Natural killer cell (primary cell): ENCODE measurements at regions not wholly inside any gene's neighbourhood (a gene's known extent, or its start where the extent isn't known, plus 50 kb on each side); places are given as distances from the start of the nearest gene placed in this dataset.

ENCODE experiments used
- ATAC-seq, 3 donors: fragments of 150-1000 bp in 2 of 3; fragments of 200-7000 bp in 1 of 3; cut with Tn5 transposase; 1 replicate in 1 of 3; 2 replicates in 2 of 3; pipeline ENCODE4 v1.10.0; 2021; ENCODE audit warnings: mild to moderate bottlenecking in 2 of 3, moderate library complexity in 2 of 3
- DNase-seq, 2 donors: peaks; one replicate each; pipeline versions ENCODE4 v3.0.0 to v3.0.0-alpha.2; 2013 to 2021; ENCODE audit warnings: mixed read lengths in 1 of 2
- H3K27ac ChIP-seq: one replicate; pipeline ENCODE4 v1.5.1; 2013; ENCODE audit warnings: mild to moderate bottlenecking, low read length
- H3K27me3 ChIP-seq: one replicate; pipeline ENCODE4 v1.6.1; 2013; ENCODE audit warnings: low read length; ENCODE audit not compliant: control insufficient read depth, insufficient read depth
- H3K36me3 ChIP-seq: one replicate; pipeline ENCODE4 v1.6.1; 2013; ENCODE audit warnings: low read length; ENCODE audit not compliant: control insufficient read depth, insufficient read depth
- H3K4me1 ChIP-seq: one replicate; pipeline ENCODE4 v1.6.1; 2013; ENCODE audit warnings: low read length; ENCODE audit not compliant: control insufficient read depth, insufficient read depth
- H3K4me3 ChIP-seq: one replicate; pipeline ENCODE4 v1.5.1; 2013; ENCODE audit warnings: low read length
- H3K9me3 ChIP-seq: one replicate; pipeline ENCODE4 v1.6.1; 2013; ENCODE audit warnings: low read length; ENCODE audit not compliant: control insufficient read depth, insufficient read depth
- H3K27ac Mint-ChIP-seq, 2 donors: one replicate each; pipeline ENCODE4 v1.8.0; 2022; ENCODE audit warnings: mild to moderate bottlenecking in 2 of 2, mixed read lengths in 2 of 2, moderate library complexity in 1 of 2
- H3K27me3 Mint-ChIP-seq, 2 donors: one replicate each; pipeline ENCODE4 v1.8.0; 2022; ENCODE audit warnings: low read depth in 2 of 2, mixed read lengths in 2 of 2
- H3K36me3 Mint-ChIP-seq: one replicate; pipeline ENCODE4 v1.8.0; 2022; ENCODE audit warnings: mixed read lengths
- H3K4me1 Mint-ChIP-seq, 2 donors: one replicate each; pipeline ENCODE4 v1.8.0; 2022; ENCODE audit warnings: mixed read lengths in 2 of 2
- H3K4me3 Mint-ChIP-seq: one replicate; pipeline ENCODE4 v1.8.0; 2022; ENCODE audit warnings: mild to moderate bottlenecking, moderate library complexity, mixed read lengths
- H3K9me3 Mint-ChIP-seq, 2 donors: one replicate each; pipeline ENCODE4 v1.8.0; 2022; ENCODE audit warnings: mixed read lengths in 2 of 2
- CTCF ChIP-seq: fragments of 200-600 bp; IDR thresholded peaks from one replicate; pipeline ENCODE4 v1.8.0; 2022; ENCODE audit warnings: antibody characterized with exemption
- WGBS: methylation state at CpG from one replicate; pipeline ENCODE4 v1.1.7; 2013; ENCODE audit warnings: missing lambda C conversion rate; ENCODE audit not compliant: insufficient coverage; 5-methylcytosine and 5-hydroxymethylcytosine counted together
- intact Hi-C: fragments of 100-400 bp; cut with micrococcal nuclease; formaldehyde crosslinking; loops from one replicate; pipeline ENCODE4 v1.14.2; 2022

DNA sequence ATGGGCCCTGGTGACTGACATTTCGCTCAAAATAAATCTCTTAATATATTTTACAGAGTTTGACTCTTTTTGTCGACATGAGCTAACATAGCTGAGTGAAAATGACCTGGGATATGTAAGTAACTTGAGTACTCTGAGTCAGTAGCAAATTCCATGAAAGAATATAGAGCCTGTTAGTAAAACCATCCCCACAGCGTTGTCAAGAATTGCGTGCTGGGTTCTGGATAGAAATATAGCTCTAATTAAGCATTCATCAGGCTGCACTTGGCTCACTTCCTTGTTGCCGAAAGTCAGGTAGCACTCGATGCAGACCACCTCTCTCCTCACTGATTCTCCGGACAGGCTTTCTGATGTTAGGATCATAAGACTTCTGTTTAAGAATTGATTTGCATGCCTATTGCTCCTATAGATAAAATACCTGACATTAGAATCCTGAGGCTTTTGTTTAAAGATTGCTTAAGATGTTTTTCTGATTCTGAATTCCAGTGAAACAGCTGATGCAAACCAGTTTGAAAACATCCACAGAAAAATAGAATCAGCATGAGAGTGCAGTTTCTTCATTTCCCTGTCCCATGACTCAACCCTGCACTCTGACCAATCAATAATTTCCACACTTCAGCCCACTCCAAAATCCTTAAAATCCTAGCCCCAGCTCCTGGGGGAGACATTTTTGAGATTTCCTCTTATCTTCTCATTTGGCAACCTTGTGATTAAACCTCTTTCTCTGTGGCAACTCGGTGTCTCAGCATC, 310.6 kb downstream of the DIRAS2 start:
- 87% methylated on average over 7 of the region's 8 CpGs for WGBS
- peaks cover 22 to 68% of the 10 kb centered on the region in 2 donors for H3K27me3 Mint-ChIP-seq
- intact Hi-C loops, result no loop called here

DNA sequence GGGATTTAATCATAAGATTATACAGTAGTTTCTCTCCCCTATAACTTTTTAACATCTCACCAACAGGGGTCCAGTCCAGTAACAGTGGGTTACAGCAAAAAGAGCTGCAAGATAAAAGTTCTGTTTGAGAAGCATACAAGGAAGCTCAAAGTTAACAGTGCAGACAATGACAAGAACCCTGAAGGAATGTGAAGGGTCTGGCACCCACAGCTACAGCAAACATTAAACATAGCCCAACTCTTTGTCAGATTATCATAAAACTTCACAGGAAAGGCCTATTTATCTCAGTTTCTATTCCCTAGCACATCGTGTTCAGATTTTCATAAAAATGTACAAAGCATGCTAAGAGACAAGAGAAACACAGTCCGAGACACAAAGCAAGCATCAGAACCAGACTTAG, 309.4 kb downstream of the DIRAS2 start:
- Mint-ChIP-seq H3K27me3 (peaks cover 17 to 69% of the 10 kb centered on the region in 2 donors), H3K9me3 (no peaks in the 10 kb centered on the region), H3K27ac (no peak overlapping the region), H3K36me3 (no peaks in the 10 kb centered on the region), H3K4me3 (no peak overlapping the region), H3K4me1 (no peaks in the 10 kb centered on the region)
- DNase-seq, result no peak
- WGBS, result 80% methylated on average over 1 of the region's 2 CpGs
- H3K9me3 ChIP-seq, result no peaks in the 10 kb centered on the region
- no peaks in the 10 kb centered on the region for H3K27me3 ChIP-seq
- ATAC-seq, result no peak
- H3K4me1 ChIP-seq, result no peaks in the 10 kb centered on the region
- no peaks in the 10 kb centered on the region for H3K36me3 ChIP-seq
- no peak overlapping the region for H3K4me3 ChIP-seq
- no peak for TF ChIP-seq CTCF
- intact Hi-C loops, result no loop called here
- H3K27ac ChIP-seq, result no peak overlapping the region

More for the DNA sequence above, 310.6 kb downstream of the DIRAS2 start:
- TF ChIP-seq CTCF, result no peak
- Mint-ChIP-seq H3K36me3 (no peaks in the 10 kb centered on the region), H3K27ac (no peak overlapping the region), H3K4me3 (no peak overlapping the region), H3K4me1 (no peaks in the 10 kb centered on the region), H3K9me3 (no peaks in the 10 kb centered on the region)
- H3K4me3 ChIP-seq, result no peak overlapping the region
- no peaks in the 10 kb centered on the region for H3K36me3 ChIP-seq
- H3K9me3 ChIP-seq, result no peaks in the 10 kb centered on the region
- no peaks in the 10 kb centered on the region for H3K4me1 ChIP-seq
- H3K27ac ChIP-seq, result no peak overlapping the region
- ATAC-seq (no peak), DNase-seq (no peak)
- H3K27me3 ChIP-seq, result no peaks in the 10 kb centered on the region

- intact Hi-C loops, result no loop called here
- Histone ChIP-seq H3K27ac (no peak overlapping the region), H3K36me3 (no peaks in the 10 kb centered on the region), H3K4me3 (no peak overlapping the region), H3K9me3 (no peaks in the 10 kb centered on the region), H3K4me1 (no peaks in the 10 kb centered on the region), H3K27me3 (no peaks in the 10 kb centered on the region)
- no peak for TF ChIP-seq CTCF
- H3K36me3 Mint-ChIP-seq, result no peaks in the 10 kb centered on the region
- DNase-seq, result no peak
- no peak overlapping the region for H3K4me3 Mint-ChIP-seq
- ATAC-seq, result no peak
- peaks cover 11 to 62% of the 10 kb centered on the region in 2 donors for H3K27me3 Mint-ChIP-seq
- H3K27ac Mint-ChIP-seq, result no peak overlapping the region
- H3K9me3 Mint-ChIP-seq, result no peaks in the 10 kb centered on the region
- H3K4me1 Mint-ChIP-seq, result no peaks in the 10 kb centered on the region
Measured at GRCh38 chr9:90340421-90340820, 302.2 kb downstream of the DIRAS2 start.

- DNase-seq (no peak), ATAC-seq (no peak)
- intact Hi-C loops, result no loop called here
- H3K4me3 ChIP-seq, result no peak overlapping the region
- TF ChIP-seq CTCF, result no peak
- no peaks in the 10 kb centered on the region for H3K36me3 Mint-ChIP-seq
- H3K36me3 ChIP-seq, result no peaks in the 10 kb centered on the region
- H3K4me1 Mint-ChIP-seq, result no peaks in the 10 kb centered on the region
- H3K9me3 ChIP-seq, result no peaks in the 10 kb centered on the region
- 82% methylated on average over 4 of the region's 4 CpGs for WGBS
- no peaks in the 10 kb centered on the region for H3K9me3 Mint-ChIP-seq
- H3K27me3 ChIP-seq, result no peaks in the 10 kb centered on the region
- no peak overlapping the region for H3K4me3 Mint-ChIP-seq
- no peak overlapping the region for H3K27ac ChIP-seq
- no peaks in the 10 kb centered on the region for H3K4me1 ChIP-seq
- no peak overlapping the region for H3K27ac Mint-ChIP-seq
- peaks cover 20 to 59% of the 10 kb centered on the region in 2 donors for H3K27me3 Mint-ChIP-seq
Measured at GRCh38 chr9:90342607-90343006, 300.0 kb downstream of the DIRAS2 start.
